GM19099 (cell line): ENCODE measurements at regions not wholly inside any gene's neighbourhood (a gene's known extent, or its start where the extent isn't known, plus 50 kb on each side); places are given as distances from the start of the nearest gene placed in this dataset.

Source experiments
- POLR2A ChIP-seq: IDR thresholded peaks from 3 replicates; pipeline ENCODE4 v1.6.1; 2011; ENCODE audit warnings: low read depth; ENCODE audit not compliant: insufficient read length; ENCODE audit errors: extremely low read depth

DNA sequence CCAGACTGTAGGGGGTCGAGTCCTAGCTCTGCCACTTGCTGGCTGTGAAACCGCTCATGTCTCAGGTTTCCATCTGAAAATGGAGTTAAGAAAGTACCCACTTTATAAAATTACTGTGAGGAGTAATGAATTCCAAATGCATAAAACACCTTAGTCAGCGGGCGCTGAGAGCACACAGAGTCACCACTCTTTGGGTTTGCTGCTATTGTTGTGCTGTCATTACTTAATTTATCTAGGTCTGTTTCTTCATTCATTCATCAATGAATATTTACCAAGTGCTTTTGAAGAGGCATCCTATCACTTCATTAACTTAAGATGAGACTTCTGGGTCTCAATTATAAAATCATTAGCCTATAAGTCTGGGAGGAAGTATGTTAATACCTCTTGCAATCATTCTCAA lies 317.3 kb downstream of the FBXW7 start:
- no peak for TF ChIP-seq POLR2A

DNA sequence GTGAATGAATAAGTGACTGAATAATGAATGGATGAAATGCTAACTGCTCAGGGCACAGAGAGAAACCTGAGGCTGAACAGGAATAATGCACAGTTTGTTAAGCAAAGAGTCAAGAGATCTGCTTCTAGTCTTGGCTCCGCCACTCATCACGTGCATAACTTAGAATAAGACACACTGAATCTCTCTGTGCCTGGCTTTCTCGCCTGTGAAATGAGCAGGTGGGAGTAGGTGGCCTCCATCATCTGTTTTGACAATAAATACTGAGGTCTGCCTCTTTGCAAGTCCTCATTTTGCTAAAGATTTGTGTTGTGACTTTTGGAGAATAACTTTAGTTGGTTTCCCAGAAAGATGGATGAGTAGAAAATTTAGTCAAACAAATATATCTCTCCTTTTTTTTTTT lies 318.0 kb downstream of the FBXW7 start:
- no peak for TF ChIP-seq POLR2A

DNA sequence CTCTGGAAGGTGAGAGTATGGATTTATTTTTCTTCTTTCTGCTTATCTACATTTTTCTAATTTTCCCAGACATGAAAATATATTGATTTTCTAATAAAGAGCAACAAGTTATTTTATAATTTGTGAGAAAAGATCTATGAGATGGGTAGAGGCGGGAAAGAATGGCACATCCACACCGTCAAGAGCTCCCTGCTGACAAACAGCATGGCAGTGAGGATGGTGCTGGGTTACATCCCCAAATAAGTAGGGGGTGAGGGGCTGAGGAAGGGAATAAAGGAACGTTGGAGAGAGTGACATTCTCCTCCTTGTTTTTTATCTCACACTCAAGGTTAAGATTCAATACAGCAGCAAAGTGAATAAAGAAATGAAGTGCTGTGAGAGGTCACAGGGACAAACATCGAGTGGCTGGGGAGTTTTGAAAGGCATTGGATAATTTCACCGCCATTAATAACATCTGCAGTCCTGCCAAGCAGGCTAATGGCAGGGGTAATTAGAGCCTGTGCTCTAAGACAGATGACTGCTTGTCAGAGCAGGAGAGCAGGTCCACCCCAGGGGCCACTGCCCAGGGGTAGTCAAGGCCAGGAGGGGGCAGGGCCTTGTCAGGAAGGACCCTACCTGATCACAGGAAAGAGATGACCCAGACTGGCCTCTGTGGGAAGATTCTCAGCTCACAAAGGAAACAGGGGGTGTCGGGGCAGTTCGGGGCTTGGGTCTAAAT lies 323.8 kb downstream of the FBXW7 start:
- TF ChIP-seq POLR2A, result no peak

DNA sequence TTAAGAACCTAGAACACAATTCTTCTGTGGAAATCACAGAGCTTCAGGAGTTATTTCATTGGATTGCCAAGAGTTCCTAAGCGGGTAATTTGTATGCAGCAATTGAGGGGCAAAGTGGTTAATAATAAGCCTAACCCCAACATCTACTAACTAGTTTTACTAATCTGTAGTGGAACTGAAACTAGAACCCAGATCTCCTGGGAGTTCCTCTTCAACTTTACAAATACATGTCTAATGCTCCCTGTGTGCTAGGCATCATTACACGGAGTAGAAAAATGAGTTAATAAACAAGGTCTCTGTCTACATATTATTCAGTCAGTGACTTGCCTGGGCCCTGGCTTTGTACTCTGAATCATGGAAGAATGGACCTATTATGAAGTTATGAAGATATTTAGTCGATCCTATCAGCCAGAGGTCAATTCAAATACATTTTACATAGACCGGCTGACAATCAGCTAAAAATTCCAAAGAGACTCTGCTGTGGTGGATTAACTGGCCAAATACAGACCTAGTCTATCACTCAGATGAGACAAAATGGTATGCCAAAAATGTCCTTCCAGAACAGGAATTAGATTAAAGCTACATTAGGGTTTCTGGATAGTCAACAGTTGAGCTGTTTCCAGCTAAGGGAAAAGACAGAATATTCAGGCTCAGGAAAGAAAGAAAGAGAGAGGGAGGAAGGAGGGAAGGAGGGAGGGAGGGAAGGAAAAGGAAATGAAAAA lies 326.0 kb downstream of the FBXW7 start:
- TF ChIP-seq POLR2A, result peak; percentile 30

DNA sequence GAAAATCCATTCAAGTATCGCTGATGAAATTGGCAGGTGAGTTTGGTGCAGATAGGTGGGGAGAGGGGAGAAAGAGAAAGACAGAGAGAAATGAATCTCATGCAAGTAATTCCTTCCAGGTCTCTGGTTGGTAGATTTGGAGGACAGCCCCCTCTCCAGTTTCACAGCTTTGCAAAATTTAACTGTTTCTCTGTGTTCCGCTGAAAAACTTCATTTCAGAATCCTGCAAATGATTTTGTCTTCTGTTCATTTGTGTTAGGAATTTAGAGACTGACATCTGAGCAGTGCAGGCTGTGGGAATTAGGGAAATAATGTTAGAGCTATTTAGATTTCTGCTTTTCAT lies 328.5 kb downstream of the FBXW7 start:
- TF ChIP-seq POLR2A, result no peak

DNA sequence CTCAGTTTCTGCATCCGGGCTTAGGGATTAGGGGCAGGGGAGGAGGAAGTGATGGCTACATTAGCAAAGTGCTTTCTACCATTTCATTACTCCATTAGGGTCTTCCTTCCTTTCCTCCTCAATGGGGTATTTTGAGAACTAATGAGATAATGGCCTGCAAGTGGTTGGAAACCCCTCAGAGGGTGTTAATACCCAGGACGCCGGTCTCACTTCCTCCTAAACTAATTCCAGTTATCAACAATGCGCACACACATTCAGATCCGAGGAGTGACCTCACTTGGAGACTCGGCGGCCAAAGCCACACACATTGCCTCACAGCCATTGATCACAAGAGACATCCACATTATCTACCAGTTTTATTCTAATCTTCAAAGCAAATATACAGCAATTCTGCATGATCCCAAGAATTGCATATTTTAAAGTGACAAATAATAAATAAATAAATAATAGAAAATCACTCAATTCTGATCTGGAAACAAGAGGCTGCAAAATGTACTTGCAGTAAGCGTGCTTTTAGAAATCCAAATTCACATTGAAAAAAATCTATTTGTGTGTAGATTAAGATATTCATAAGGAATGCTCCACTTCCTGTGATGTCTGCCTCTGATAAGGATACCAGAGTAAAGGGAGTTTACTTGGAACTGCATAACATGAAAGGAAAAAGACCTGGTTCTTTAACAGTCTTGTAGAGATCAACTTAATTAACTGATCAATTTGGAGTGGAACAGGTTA lies 329.1 kb downstream of the FBXW7 start:
- TF ChIP-seq POLR2A, result no peak

DNA sequence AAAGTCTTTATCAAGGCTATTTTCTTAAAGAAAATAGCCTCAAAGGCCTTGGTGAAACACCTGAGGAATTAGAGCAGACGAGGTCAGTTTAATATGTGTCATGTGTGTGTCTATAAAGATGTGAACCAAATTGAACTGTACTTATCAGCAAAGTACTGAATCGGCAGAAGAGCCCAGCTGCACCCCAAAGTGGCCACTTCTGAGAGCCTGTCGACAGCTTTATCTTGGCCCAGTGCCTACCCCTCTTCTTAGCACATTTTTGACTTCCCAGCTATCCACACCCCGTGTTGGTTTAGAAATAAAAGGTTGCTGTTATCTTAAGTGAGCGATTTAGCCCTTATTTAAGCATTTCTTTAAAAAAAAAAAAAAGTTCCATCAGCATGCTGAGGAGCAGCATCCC lies 329.7 kb downstream of the FBXW7 start:
- no peak for TF ChIP-seq POLR2A

DNA sequence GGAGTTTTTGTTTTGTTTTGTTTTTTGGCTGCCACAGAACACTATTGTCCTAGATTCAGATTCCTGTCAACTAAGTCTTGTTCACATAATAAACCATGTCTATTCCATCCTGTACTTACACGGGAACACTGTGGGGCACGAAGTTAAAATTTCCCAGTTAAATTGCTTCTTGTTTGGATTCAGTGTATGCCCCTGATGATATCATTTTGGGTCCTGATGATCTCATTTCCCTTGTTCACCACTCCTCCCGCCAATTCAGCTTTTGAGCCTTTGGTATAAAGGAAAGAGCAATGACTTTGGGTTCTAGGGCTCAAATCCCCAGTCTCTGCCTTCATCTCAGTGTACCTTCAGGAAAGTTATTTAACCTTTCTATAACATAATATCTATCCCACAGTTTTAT lies 333.5 kb downstream of the FBXW7 start:
- TF ChIP-seq POLR2A, result no peak

DNA sequence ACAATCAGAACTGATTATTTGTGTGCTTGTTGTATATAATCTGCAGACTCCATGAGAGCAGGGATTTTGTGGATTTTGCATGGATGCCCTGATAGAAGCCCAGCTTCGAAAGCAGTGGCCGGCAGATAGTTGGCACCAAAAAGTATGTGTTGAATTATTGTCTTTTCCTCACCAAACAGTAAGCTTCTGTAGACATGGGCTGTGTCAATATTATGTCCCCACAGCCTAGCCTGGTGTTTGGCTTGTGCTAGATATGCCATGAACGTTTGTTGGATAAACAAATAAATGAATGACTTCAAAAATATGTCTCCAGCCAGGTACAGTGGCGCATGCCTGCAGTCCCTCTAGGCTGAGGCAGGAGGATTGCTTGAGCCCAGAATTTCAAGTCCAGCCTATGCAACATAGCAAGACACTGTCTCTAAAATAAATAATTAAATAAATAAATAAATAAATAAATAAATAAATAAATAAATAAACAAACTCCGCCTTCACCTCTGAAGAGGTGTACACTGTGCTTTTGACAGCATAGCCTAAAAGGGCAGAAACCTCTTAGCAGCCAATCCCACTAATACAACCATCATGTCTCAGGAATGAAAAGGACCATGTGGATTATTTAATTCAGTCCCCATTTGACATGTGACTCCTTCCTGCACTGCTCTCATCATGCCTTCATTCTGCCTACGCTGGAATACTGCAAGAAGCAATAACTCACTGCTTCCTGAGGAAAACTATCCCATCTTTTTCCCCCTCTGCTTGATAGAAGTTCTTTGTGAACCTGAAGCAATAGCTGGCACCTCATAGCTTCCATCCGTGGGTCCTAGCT lies 335.2 kb downstream of the FBXW7 start:
- TF ChIP-seq POLR2A, result no peak

DNA sequence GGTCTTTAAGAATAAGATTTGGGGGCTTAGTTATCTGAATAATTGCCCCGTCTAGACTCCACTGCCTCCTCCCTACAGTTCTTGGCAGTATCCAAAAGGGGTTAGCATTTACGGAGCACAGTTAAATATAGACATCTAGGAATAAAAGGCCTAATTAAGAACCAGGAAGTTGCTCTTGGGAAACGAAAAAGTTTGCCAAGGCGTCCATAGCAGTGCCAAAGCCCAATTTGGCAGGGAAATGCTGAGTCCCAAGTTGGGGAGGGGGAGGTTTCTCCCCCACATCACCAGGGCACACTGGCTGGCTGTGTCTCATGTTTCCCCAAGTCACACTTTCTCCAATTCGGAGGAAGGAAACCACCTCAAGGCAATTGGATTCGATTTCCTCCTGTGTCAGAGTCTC lies 338.7 kb downstream of the FBXW7 start:
- TF ChIP-seq POLR2A, result no peak

DNA sequence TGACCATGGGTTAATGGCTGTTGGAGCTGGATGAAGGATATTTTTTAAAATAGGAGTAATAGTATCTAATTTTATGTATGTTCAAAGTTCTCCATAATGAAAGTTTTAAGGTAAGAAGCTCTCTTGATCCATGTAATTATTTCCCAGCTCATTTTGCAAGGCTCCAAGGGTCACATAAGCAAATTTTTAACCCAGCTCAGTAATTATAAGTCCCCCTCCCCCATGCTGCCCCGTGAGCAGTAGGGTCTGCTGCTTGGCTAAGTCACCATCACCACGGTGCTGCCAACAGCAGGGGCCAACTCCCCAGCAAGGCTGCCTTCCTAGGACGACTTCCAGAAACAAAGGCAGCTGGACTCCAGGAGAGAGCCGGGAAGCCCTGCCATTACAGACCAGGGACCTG lies 340.0 kb downstream of the FBXW7 start:
- TF ChIP-seq POLR2A, result no peak

DNA sequence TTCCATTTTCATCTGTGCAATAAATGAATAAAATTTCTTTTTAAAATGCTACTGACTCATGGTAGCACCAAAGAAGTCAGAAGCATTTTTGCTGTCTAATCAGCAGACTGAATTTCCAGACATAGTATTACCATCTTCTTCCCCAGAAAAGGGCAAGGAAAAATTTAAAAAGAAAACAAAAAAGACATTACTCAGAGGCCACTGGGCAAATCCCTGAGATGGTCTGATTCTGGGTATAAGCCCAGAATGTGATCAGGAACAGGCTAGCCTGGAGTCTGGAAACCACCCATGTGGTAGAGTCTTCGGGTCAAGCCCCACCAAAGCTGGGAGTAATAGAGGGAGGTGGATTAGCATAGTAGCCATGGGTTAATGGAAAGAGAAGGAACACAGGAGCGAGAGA lies 342.8 kb downstream of the FBXW7 start:
- TF ChIP-seq POLR2A, result no peak

DNA sequence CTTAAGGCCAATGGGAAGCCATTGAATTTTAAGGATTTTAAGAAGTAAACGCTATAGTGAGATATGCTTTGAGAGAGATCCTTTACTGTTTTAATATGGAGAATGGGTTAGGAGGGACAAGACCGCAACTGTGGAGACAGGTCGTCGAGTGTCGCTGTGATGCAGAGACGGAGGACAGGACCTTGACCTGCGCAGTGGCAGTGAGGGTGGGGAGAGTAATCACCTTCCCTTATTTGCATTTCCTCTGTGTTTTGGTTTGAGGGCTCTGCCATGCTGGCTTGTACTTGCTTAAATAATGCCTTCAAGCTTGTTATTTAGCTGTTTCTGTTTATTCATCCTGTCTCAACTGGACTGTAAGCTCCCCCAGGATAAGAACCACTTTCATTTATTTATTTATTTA lies 345.0 kb downstream of the FBXW7 start:
- no peak for TF ChIP-seq POLR2A

DNA sequence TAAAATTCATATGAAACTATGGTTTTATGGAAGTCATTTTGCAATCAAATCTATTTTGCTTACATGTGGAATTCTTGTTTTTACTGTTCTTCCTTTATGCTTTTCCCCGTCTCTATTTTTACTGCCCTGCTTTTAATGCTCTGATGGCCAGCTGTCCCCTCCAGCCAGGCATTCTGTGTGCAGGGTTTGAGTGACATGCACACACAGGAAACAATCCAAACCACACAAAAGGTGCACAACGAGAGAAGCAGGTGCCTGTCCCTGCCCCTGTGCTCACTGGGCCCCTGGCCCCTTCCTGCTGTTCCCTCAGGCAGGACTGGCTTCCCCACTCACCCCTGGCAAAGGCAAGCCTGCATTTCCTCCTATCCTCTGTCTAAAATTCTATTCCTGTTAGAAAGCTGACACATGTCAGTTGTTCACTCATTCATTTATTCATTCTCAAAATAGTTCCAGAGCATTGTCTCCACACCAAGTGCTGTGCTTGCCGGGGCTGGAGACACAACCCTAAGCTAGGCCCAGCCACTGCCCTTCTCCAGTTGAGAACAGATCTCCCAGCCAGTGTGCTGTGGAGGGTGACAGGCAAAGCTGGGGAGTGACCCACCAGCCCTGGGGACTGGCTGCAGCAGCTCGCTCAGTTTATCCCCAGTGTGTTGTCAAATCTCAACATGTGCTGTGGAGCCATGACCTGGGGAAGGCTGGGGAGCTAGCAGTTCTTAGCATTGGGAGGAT lies 346.3 kb downstream of the FBXW7 start:
- TF ChIP-seq POLR2A, result no peak

DNA sequence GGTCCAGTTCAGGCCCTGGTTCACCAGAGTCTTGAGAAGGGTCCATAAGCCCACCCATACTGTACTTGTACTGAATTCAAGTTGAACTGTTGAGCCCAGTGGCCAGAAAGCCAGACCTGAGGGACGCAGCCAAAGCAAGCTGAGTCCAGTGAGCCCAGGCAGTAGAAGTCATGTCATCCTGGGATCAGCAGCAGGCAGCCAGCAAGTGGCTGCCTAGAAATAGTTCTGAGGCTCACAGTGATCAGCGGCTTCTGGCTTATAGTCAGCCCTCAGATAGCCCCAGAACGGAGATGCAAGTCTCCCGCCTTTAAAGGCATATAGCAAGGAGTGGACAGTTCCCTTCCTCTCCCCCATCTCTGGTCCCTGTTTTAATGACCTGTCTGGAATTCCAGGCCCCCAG lies 347.1 kb downstream of the FBXW7 start:
- TF ChIP-seq POLR2A, result no peak

DNA sequence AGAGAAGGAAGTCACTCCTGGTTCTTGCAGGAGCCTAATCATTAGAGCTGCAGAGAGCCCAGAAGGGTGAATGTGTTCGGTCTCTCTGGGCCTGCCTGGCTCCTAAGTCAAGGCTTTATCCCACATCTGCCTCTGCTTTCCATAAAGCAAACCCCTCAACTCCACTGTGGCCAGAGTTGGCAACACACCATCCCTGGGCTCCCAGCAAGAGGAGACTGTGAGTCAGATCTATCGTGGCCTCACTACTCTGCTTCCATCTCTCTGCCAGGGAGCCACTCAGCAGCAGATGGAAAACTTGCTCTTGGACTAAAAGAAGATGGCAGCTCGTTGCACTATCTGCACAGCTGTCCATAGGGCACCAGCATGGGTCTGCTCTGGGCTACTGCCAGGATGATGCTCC lies 348.2 kb downstream of the FBXW7 start:
- TF ChIP-seq POLR2A, result no peak
